Endothelial cell of umbilical vein (primary cell): ENCODE measurements at regions not wholly inside any gene's neighbourhood (a gene's known extent, or its start where the extent isn't known, plus 50 kb on each side); places are given as distances from the start of the nearest gene placed in this dataset.

ENCODE experiments used
- BruUV-seq: library from RNA; stranded (reverse); fragments of 400-500 nt; replicated peaks from 2 replicates; lab custom pipeline; 2021; lab: Mats Ljungman, UMichigan
- CTCF ChIA-PET: fragments of 300-600, 350-600 bp; sonication (Branson Sonifier 250); formaldehyde crosslinking; loops from one replicate; lab custom pipeline; 2021; ENCODE audit warnings: antibody characterized with exemption, inconsistent platforms; lab: Charles Lee
- POLR2A ChIA-PET: fragments of 300-600, 350-600 bp; sonication (Branson Sonifier 250); formaldehyde crosslinking; loops from one replicate; lab custom pipeline; 2021; ENCODE audit warnings: antibody characterized with exemption, inconsistent platforms; lab: Charles Lee
- DNase-seq: peaks from one replicate; pipeline ENCODE4 v3.0.0-alpha.2; 2011; ENCODE audit warnings: low read depth, low spot score
- FAIRE-seq: peaks from 2 replicates; lab custom pipeline; 2011; peaks lifted over from hg19 to GRCh38; lab: Jason Lieb, UNC
- H2AFZ ChIP-seq: 2 replicates; pipeline ENCODE4 v1.6.0; 2012; ENCODE audit warnings: low read depth, low read length, control low read depth, inconsistent platforms
- H3K27ac ChIP-seq: 2 replicates; pipeline ENCODE4 v1.5.1; 2011; ENCODE audit warnings: low read depth, mild to moderate bottlenecking, control low read depth, low read length, moderate library complexity; ENCODE audit not compliant: insufficient read depth
- H3K27me3 ChIP-seq, 2 experiments: 2 replicates each; pipeline versions ENCODE4 v1.6.0 to v1.6.1; 2011; ENCODE audit warnings: low read length in 2 of 2, mixed read lengths in 1 of 2; ENCODE audit not compliant: control insufficient read depth in 2 of 2, insufficient read depth in 2 of 2
- H3K36me3 ChIP-seq, 2 experiments: 2 replicates in 1 of 2; 3 replicates in 1 of 2; pipeline ENCODE4 v1.5.1; 2011; ENCODE audit warnings: low read length in 2 of 2, mild to moderate bottlenecking in 1 of 2, moderate library complexity in 1 of 2; ENCODE audit not compliant: control insufficient read depth in 2 of 2, insufficient read depth in 2 of 2; ENCODE audit errors: extremely low read depth in 1 of 2
- H3K4me1 ChIP-seq: 3 replicates; pipeline ENCODE4 v1.5.1; 2011; ENCODE audit warnings: mild to moderate bottlenecking, low read length; ENCODE audit not compliant: control insufficient read depth, insufficient read depth; ENCODE audit errors: extremely low read depth
- H3K4me2 ChIP-seq: 2 replicates; pipeline ENCODE4 v1.6.1; 2011; ENCODE audit warnings: low read length, control low read depth, mixed read lengths; ENCODE audit not compliant: insufficient read depth
- H3K4me3 ChIP-seq, 3 experiments: fragments of 200-600 bp in 1 of 3; sonication (generic), shearing (Covaris generic) in 1 of 3; replicated peaks in 1 of 3; 2 replicates each; pipeline ENCODE4 v1.5.1; 2011 to 2016; ENCODE audit warnings: control low read depth in 3 of 3, low read length in 3 of 3, mild to moderate bottlenecking in 2 of 3, inconsistent platforms in 1 of 3, low read depth in 1 of 3, moderate library complexity in 1 of 3; ENCODE audit not compliant: insufficient read depth in 1 of 3
- H3K79me2 ChIP-seq: 2 replicates; pipeline ENCODE4 v1.6.0; 2012; ENCODE audit warnings: low read length, inconsistent platforms; ENCODE audit not compliant: control insufficient read depth, insufficient read depth
- H3K9ac ChIP-seq: replicated peaks from 2 replicates; pipeline ENCODE3; 2011; ENCODE audit warnings: low read length, control low read depth; ENCODE audit not compliant: insufficient read depth; ENCODE audit errors: extremely low read depth
- H3K9me1 ChIP-seq: replicated peaks from 3 replicates; pipeline ENCODE4 v1.6.0; 2011; ENCODE audit warnings: mild to moderate bottlenecking, low read length; ENCODE audit not compliant: control insufficient read depth, insufficient read depth; ENCODE audit errors: extremely low read depth
- H3K9me3 ChIP-seq: replicated peaks from 2 replicates; pipeline ENCODE4 v1.5.1; 2012; ENCODE audit warnings: low read length, inconsistent platforms; ENCODE audit not compliant: control insufficient read depth, insufficient read depth
- H4K20me1 ChIP-seq: replicated peaks from 2 replicates; pipeline ENCODE3; 2011; ENCODE audit warnings: mild to moderate bottlenecking, low read length; ENCODE audit not compliant: control insufficient read depth, insufficient read depth; ENCODE audit errors: extremely low read depth
- EZH2 ChIP-seq: IDR thresholded peaks from 2 replicates; pipeline ENCODE4 v1.6.1; 2012; ENCODE audit warnings: borderline replicate concordance, low read depth, mild to moderate bottlenecking, moderate library complexity, low read length, inconsistent platforms; ENCODE audit not compliant: severe bottlenecking
- FOS ChIP-seq: IDR thresholded peaks from 2 replicates; pipeline ENCODE4 v1.6.1; 2011; ENCODE audit warnings: mild to moderate bottlenecking, low read length, moderate library complexity, borderline replicate concordance; ENCODE audit not compliant: insufficient read depth
- GATA2 ChIP-seq: IDR thresholded peaks from 2 replicates; pipeline ENCODE4 v1.7.0; 2011; ENCODE audit warnings: low read depth, mild to moderate bottlenecking, moderate library complexity, mixed read lengths, low read length; ENCODE audit not compliant: insufficient read length, insufficient read depth
- JUN ChIP-seq: IDR thresholded peaks from 2 replicates; pipeline ENCODE4 v1.6.1; 2011; ENCODE audit warnings: borderline replicate concordance, low read depth; ENCODE audit not compliant: insufficient read length, insufficient read depth
- MYC ChIP-seq: IDR thresholded peaks from one replicate; pipeline ENCODE4 v1.6.1; 2011; ENCODE audit warnings: mild to moderate bottlenecking, low read depth, low read length
- POLR2A ChIP-seq: IDR thresholded peaks from 2 replicates; pipeline ENCODE4 v1.6.1; 2012; ENCODE audit warnings: low read depth, mild to moderate bottlenecking, control low read depth, low read length
- POLR2AphosphoS5 ChIP-seq: IDR thresholded peaks from 2 replicates; pipeline ENCODE4 v1.6.1; 2012; ENCODE audit warnings: low read depth, mild to moderate bottlenecking, control low read depth, low read length, moderate library complexity; ENCODE audit not compliant: insufficient read depth
- dilution Hi-C: fragments of 300-500 bp; cut with MboI; formaldehyde crosslinking; loops from one replicate; pipeline ENCODE4 v1.15.0; 2019; ENCODE audit warnings: low sequenced_read_pairs; ENCODE audit not compliant: extremely low pct_ligation_motif_present
- intact Hi-C: fragments of 100-400 bp; cut with micrococcal nuclease; formaldehyde crosslinking; loops from one replicate; pipeline ENCODE4 v1.10.0; 2022
- TF ChIP-seq, protein P1 (sequence below): IDR thresholded peaks from 2 replicates; pipeline ENCODE4 v1.6.1; 2011; ENCODE audit not compliant: insufficient read depth, insufficient read length
- TF ChIP-seq, protein P2 (sequence below), 2 donors: IDR thresholded peaks; 1 replicate in 1 of 2; 2 replicates in 1 of 2; pipeline ENCODE4 v1.5.1; 2011; ENCODE audit warnings: low read length in 2 of 2, mild to moderate bottlenecking in 2 of 2, moderate library complexity in 2 of 2, control low read depth in 1 of 2, inconsistent platforms in 1 of 2, low read depth in 1 of 2; ENCODE audit not compliant: insufficient read depth in 1 of 2; ENCODE audit errors: extremely low read depth in 1 of 2

GRCh38 chr2:2566396-2567323, 235.6 kb upstream of the MYT1L start:
- no peaks in the 10 kb centered on the region for H3K4me1 ChIP-seq
- no peak overlapping the region for H3K4me3 ChIP-seq
- peaks cover 5% of the 10 kb centered on the region for H3K9me3 ChIP-seq
- no peak overlapping the region for H3K9ac ChIP-seq
- H3K27me3 ChIP-seq: no peaks in the 10 kb centered on the region
- no peak overlapping the region for H3K27ac ChIP-seq
- no peak overlapping the region for H2AFZ ChIP-seq
- ChIA-PET CTCF (no interaction called here), POLR2A (no interaction called here)
- no TSS peak for BruUV-seq
- FAIRE-seq (no peak), DNase-seq (no peak)
- H3K79me2 ChIP-seq: no peaks in the 10 kb centered on the region
- H3K9me1 ChIP-seq: no peaks in the 10 kb centered on the region
- no peak overlapping the region for H3K4me2 ChIP-seq
- no peaks in the 10 kb centered on the region for H4K20me1 ChIP-seq
- TF ChIP-seq POLR2A: no peak
- TF ChIP-seq, protein P1, sequence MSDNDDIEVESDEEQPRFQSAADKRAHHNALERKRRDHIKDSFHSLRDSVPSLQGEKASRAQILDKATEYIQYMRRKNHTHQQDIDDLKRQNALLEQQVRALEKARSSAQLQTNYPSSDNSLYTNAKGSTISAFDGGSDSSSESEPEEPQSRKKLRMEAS: no peak
- TF ChIP-seq EZH2: no peak
- TF ChIP-seq JUN: no peak
- no peak for TF ChIP-seq FOS
- TF ChIP-seq POLR2AphosphoS5: no peak
- no peak for TF ChIP-seq GATA2
- TF ChIP-seq MYC: no peak
- TF ChIP-seq, protein P2, sequence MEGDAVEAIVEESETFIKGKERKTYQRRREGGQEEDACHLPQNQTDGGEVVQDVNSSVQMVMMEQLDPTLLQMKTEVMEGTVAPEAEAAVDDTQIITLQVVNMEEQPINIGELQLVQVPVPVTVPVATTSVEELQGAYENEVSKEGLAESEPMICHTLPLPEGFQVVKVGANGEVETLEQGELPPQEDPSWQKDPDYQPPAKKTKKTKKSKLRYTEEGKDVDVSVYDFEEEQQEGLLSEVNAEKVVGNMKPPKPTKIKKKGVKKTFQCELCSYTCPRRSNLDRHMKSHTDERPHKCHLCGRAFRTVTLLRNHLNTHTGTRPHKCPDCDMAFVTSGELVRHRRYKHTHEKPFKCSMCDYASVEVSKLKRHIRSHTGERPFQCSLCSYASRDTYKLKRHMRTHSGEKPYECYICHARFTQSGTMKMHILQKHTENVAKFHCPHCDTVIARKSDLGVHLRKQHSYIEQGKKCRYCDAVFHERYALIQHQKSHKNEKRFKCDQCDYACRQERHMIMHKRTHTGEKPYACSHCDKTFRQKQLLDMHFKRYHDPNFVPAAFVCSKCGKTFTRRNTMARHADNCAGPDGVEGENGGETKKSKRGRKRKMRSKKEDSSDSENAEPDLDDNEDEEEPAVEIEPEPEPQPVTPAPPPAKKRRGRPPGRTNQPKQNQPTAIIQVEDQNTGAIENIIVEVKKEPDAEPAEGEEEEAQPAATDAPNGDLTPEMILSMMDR (IDR thresholded peaks at IDR 0.05; ENCODE audit: extremely low read depth in 1 of 2, insufficient read depth in 1 of 2, low read depth in 1 of 2, low read length in 2 of 2): no peak
- intact Hi-C loops: no loop called here
- dilution Hi-C loops: no loop called here
- H3K36me3 ChIP-seq: no peaks in the 10 kb centered on the region
